ENCODE measurements at regions not wholly inside any gene's neighbourhood (a gene's known extent, or its start where the extent isn't known, plus 50 kb on each side); places are given as distances from the start of the nearest gene placed in this dataset.

DNA sequence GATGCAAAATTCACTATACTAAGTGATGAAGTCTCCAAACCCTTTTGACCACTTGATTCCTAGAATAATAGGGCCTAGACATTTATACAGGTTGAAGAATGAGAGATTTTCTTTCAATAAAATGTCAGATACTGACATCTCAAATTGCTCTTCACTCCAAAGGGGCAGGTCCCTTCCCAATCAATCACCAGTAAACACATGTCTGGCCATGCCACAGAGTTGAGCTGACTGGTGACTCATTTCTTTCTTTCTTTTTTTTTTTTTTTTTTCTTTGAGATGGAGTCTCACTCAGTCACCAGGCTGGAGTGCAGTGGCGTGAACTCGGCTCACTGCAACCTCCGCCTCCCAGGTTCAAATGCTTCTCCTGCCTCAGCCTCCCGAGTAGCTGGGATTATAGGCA lies 388.6 kb upstream of the BTBD3 start:
- Histone ChIP-seq H3K4me1 (ENCODE audit: control insufficient read depth in 2 of 2, insufficient read depth in 2 of 2, low read length in 2 of 2) (no peaks in the 10 kb centered on the region), H3K36me3 (ENCODE audit: control insufficient read depth in 2 of 2, insufficient read depth in 2 of 2, low read length in 1 of 2) (no peaks in the 10 kb centered on the region), H3K27me3 (ENCODE audit: control insufficient read depth in 2 of 2, insufficient read depth in 1 of 2, low read length in 1 of 2) (no peaks in the 10 kb centered on the region), H3K9me3 (ENCODE audit: control insufficient read depth in 2 of 2, insufficient read depth in 1 of 2, low read length in 1 of 2) (no peaks in the 10 kb centered on the region), H3K4me3 (ENCODE audit: low read length in 2 of 2) (no peak overlapping the region), H3K27ac (ENCODE audit: low read depth in 1 of 2, low read length in 1 of 2) (no peak overlapping the region)
- no peak for DNase-seq (ENCODE audit: low read depth in 6 of 9, low spot score in 9 of 9)
- WGBS: 82% methylated on average over 4 of the region's 4 CpGs

GRCh38 chr20:11537032-11537431 lies 380.7 kb upstream of the BTBD3 start:
- Histone ChIP-seq H3K27me3 (ENCODE audit: control insufficient read depth in 2 of 2, insufficient read depth in 1 of 2, low read length in 1 of 2) (no peaks in the 10 kb centered on the region), H3K4me1 (ENCODE audit: control insufficient read depth in 2 of 2, insufficient read depth in 2 of 2, low read length in 2 of 2) (no peaks in the 10 kb centered on the region), H3K9me3 (ENCODE audit: control insufficient read depth in 2 of 2, insufficient read depth in 1 of 2, low read length in 1 of 2) (peaks cover 1 to 2% of the 10 kb centered on the region in 2 donors), H3K27ac (ENCODE audit: low read depth in 1 of 2, low read length in 1 of 2) (no peak overlapping the region), H3K4me3 (ENCODE audit: low read length in 2 of 2) (no peak overlapping the region), H3K36me3 (ENCODE audit: control insufficient read depth in 2 of 2, insufficient read depth in 2 of 2, low read length in 1 of 2) (no peaks in the 10 kb centered on the region)
- no peak for DNase-seq (ENCODE audit: low read depth in 6 of 9, low spot score in 9 of 9)
- WGBS: 37% methylated on average over 2 of the region's 2 CpGs

DNA sequence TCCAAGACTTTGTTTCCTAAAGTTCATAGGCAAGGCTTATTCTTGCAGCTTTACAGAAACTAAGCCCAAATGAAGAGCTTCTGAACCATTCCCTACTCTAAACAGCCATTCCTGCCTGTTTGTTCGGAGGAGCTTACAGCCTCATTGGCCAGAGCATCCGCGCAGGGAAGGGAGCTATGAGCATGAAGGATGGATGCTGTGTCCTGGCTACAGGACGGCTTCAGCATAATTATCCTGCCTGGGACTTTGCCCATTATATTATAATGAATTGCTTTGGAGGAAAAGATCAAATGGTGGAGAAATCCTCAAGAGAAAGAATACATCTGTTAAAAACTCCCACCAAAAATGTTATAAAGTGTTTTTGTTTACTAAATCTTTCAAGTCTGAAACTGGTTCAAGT lies 378.2 kb upstream of the BTBD3 start:
- no peak for DNase-seq (ENCODE audit: low read depth in 6 of 9, low spot score in 9 of 9)
- Histone ChIP-seq H3K36me3 (ENCODE audit: control insufficient read depth in 2 of 2, insufficient read depth in 2 of 2, low read length in 1 of 2) (no peaks in the 10 kb centered on the region), H3K4me3 (ENCODE audit: low read length in 2 of 2) (no peak overlapping the region), H3K27me3 (ENCODE audit: control insufficient read depth in 2 of 2, insufficient read depth in 1 of 2, low read length in 1 of 2) (no peaks in the 10 kb centered on the region), H3K27ac (ENCODE audit: low read depth in 1 of 2, low read length in 1 of 2) (no peak overlapping the region), H3K9me3 (ENCODE audit: control insufficient read depth in 2 of 2, insufficient read depth in 1 of 2, low read length in 1 of 2) (peaks cover 1 to 2% of the 10 kb centered on the region in 2 donors), H3K4me1 (ENCODE audit: control insufficient read depth in 2 of 2, insufficient read depth in 2 of 2, low read length in 2 of 2) (no peaks in the 10 kb centered on the region)
- 96% methylated on average over 4 of the region's 4 CpGs for WGBS

DNA sequence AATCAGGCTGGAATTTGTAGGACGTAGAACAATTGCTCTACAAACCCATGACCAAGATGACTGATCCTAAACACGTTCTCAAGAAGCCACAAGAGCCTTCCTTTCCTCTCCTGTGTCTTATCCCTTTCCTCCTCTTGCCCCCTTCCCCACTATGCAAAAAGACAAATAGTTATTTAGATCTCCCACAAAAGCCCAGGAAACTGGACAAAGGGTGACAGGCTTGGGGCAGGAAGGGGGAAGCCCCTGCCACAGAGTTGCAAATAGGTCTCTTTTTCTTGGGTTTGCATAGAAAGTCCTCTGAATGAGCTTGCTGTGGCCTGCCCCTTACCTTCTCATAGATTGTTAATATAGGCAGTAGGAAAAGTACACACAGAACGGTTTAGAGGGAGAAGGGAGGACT lies 377.1 kb upstream of the BTBD3 start:
- H3K9me3 ChIP-seq (ENCODE audit: control insufficient read depth in 2 of 2, insufficient read depth in 1 of 2, low read length in 1 of 2): peaks cover 0 to 2% of the 10 kb centered on the region in 2 donors
- H3K27ac ChIP-seq (ENCODE audit: low read depth in 1 of 2, low read length in 1 of 2): no peak overlapping the region
- no peaks in the 10 kb centered on the region for H3K36me3 ChIP-seq (ENCODE audit: control insufficient read depth in 2 of 2, insufficient read depth in 2 of 2, low read length in 1 of 2)
- H3K4me3 ChIP-seq (ENCODE audit: low read length in 2 of 2): no peak overlapping the region
- WGBS: 90% methylated on average over 3 of the region's 3 CpGs
- H3K4me1 ChIP-seq (ENCODE audit: control insufficient read depth in 2 of 2, insufficient read depth in 2 of 2, low read length in 2 of 2): no peaks in the 10 kb centered on the region
- no peak for DNase-seq (ENCODE audit: low read depth in 6 of 9, low spot score in 9 of 9)
- H3K27me3 ChIP-seq (ENCODE audit: control insufficient read depth in 2 of 2, insufficient read depth in 1 of 2, low read length in 1 of 2): no peaks in the 10 kb centered on the region

DNA sequence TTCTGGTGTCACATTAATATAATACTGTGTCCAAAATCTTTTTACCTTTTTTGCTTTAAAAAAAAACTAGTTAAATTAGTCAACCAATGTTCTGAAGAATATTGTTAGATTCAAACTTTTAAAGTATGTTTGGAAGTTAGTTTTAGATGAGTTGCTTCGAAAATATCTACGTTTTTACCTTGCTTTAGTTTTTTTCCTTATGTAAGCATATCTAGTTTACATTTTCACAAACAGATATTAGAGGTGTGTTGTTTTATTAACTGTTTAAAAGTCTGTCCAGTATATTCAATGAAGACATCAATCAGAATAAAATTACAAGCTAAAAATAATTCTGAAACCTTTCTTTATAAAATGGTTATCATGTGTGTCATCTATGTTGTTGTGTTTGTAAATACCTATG lies 375.0 kb upstream of the BTBD3 start:
- no peaks in the 10 kb centered on the region for H3K27me3 ChIP-seq (ENCODE audit: control insufficient read depth in 2 of 2, insufficient read depth in 1 of 2, low read length in 1 of 2)
- H3K9me3 ChIP-seq (ENCODE audit: control insufficient read depth in 2 of 2, insufficient read depth in 1 of 2, low read length in 1 of 2): peaks cover 0 to 2% of the 10 kb centered on the region in 2 donors
- H3K4me1 ChIP-seq (ENCODE audit: control insufficient read depth in 2 of 2, insufficient read depth in 2 of 2, low read length in 2 of 2): no peaks in the 10 kb centered on the region
- no peaks in the 10 kb centered on the region for H3K36me3 ChIP-seq (ENCODE audit: control insufficient read depth in 2 of 2, insufficient read depth in 2 of 2, low read length in 1 of 2)
- 93% methylated on average over 2 of the region's 2 CpGs for WGBS
- DNase-seq (ENCODE audit: low read depth in 6 of 9, low spot score in 9 of 9): no peak
- H3K4me3 ChIP-seq (ENCODE audit: low read length in 2 of 2): no peak overlapping the region
- no peak overlapping the region for H3K27ac ChIP-seq (ENCODE audit: low read depth in 1 of 2, low read length in 1 of 2)

GRCh38 chr20:11544029-11544678 lies 373.5 kb upstream of the BTBD3 start:
- H3K27ac ChIP-seq (ENCODE audit: low read depth in 1 of 2, low read length in 1 of 2): no peak overlapping the region
- no peaks in the 10 kb centered on the region for H3K36me3 ChIP-seq (ENCODE audit: control insufficient read depth in 2 of 2, insufficient read depth in 2 of 2, low read length in 1 of 2)
- peaks cover 0 to 2% of the 10 kb centered on the region in 2 donors for H3K9me3 ChIP-seq (ENCODE audit: control insufficient read depth in 2 of 2, insufficient read depth in 1 of 2, low read length in 1 of 2)
- no peaks in the 10 kb centered on the region for H3K27me3 ChIP-seq (ENCODE audit: control insufficient read depth in 2 of 2, insufficient read depth in 1 of 2, low read length in 1 of 2)
- 17% methylated on average over 10 of the region's 10 CpGs for WGBS
- DNase-seq (ENCODE audit: low read depth in 6 of 9, low spot score in 9 of 9): peak; percentile 15 to 75 (median 47)
- no peak overlapping the region for H3K4me3 ChIP-seq (ENCODE audit: low read length in 2 of 2)
- no peaks in the 10 kb centered on the region for H3K4me1 ChIP-seq (ENCODE audit: control insufficient read depth in 2 of 2, insufficient read depth in 2 of 2, low read length in 2 of 2)

DNA sequence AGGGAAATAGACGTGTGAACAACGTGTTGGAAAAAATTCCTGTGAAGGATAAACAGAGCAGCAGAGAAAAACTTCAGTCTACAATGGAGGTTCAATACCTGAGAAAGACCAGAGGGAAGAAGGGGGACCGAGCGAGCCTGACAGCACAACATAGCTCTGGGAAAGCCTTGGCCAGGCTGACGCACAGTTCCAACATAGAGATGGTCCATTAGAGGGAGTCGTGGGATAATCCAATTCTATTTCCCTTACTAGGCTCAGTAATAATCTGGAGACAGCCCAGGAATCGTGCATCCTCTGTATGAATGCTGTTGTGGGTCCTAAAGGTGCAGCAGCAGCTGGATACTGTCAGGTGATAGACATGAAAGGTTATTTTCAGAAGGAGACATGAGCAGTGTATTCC lies 370.8 kb upstream of the BTBD3 start:
- 93% methylated on average over 7 of the region's 7 CpGs for WGBS
- Histone ChIP-seq H3K27ac (ENCODE audit: low read depth in 1 of 2, low read length in 1 of 2) (no peak overlapping the region), H3K4me3 (ENCODE audit: low read length in 2 of 2) (no peak overlapping the region), H3K27me3 (ENCODE audit: control insufficient read depth in 2 of 2, insufficient read depth in 1 of 2, low read length in 1 of 2) (no peaks in the 10 kb centered on the region), H3K4me1 (ENCODE audit: control insufficient read depth in 2 of 2, insufficient read depth in 2 of 2, low read length in 2 of 2) (no peaks in the 10 kb centered on the region), H3K36me3 (ENCODE audit: control insufficient read depth in 2 of 2, insufficient read depth in 2 of 2, low read length in 1 of 2) (no peaks in the 10 kb centered on the region), H3K9me3 (ENCODE audit: control insufficient read depth in 2 of 2, insufficient read depth in 1 of 2, low read length in 1 of 2) (no peaks in the 10 kb centered on the region)
- DNase-seq (ENCODE audit: low read depth in 6 of 9, low spot score in 9 of 9): no peak

DNA sequence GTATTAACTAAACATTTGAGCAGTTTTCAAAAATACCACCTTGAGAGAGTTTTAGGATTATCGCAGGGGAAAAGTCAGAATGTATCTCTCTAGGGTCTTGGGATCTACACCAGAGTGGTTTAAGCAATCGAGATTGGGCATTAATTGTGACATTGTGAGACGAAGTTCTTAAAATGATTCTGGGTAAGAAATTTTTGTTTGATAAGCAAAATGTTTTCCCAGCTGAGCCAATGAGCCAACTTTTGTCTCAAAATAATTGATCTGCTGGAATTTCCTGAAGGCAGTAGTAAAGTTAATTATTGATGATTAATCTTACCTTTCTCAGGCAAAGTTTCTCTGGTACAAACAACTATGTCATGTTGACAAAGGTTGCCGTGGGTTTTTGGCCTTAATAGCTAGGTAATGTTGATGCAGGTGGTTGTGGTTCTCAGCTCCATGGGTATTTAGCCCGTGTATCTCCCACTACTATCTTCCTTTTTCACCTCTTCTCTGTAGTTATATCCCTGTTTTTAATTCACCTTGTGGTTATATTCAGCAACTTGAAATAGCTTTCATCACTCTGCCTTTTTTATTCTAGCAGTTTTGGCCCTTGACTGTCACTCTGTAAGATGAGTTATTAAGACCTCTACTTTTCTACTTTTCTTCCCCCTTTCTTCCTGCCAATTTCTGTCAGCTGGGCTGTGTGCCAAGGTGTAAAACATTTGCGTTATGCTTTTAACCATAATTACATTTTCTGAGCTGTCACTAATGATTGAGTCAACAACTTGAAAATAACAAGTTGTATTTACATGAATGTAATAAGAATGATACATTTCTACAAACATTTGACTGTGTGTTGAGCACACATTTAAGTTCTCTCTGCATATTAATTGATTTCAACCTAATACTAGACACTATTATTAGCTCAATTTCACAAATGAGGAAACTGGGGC lies 368.3 kb upstream of the BTBD3 start:
- Histone ChIP-seq H3K4me1 (ENCODE audit: control insufficient read depth in 2 of 2, insufficient read depth in 2 of 2, low read length in 2 of 2) (no peaks in the 10 kb centered on the region), H3K9me3 (ENCODE audit: control insufficient read depth in 2 of 2, insufficient read depth in 1 of 2, low read length in 1 of 2) (no peaks in the 10 kb centered on the region), H3K4me3 (ENCODE audit: low read length in 2 of 2) (no peak overlapping the region), H3K36me3 (ENCODE audit: control insufficient read depth in 2 of 2, insufficient read depth in 2 of 2, low read length in 1 of 2) (no peaks in the 10 kb centered on the region), H3K27me3 (ENCODE audit: control insufficient read depth in 2 of 2, insufficient read depth in 1 of 2, low read length in 1 of 2) (no peaks in the 10 kb centered on the region), H3K27ac (ENCODE audit: low read depth in 1 of 2, low read length in 1 of 2) (no peak overlapping the region)
- WGBS: 66% methylated on average over 6 of the region's 6 CpGs
- no peak for DNase-seq (ENCODE audit: low read depth in 6 of 9, low spot score in 9 of 9)

GRCh38 chr20:11550657-11551338 lies 366.9 kb upstream of the BTBD3 start:
- H3K36me3 ChIP-seq (ENCODE audit: control insufficient read depth in 2 of 2, insufficient read depth in 2 of 2, low read length in 1 of 2): no peaks in the 10 kb centered on the region
- H3K27ac ChIP-seq (ENCODE audit: low read depth in 1 of 2, low read length in 1 of 2): no peak overlapping the region
- H3K27me3 ChIP-seq (ENCODE audit: control insufficient read depth in 2 of 2, insufficient read depth in 1 of 2, low read length in 1 of 2): no peaks in the 10 kb centered on the region
- H3K9me3 ChIP-seq (ENCODE audit: control insufficient read depth in 2 of 2, insufficient read depth in 1 of 2, low read length in 1 of 2): no peaks in the 10 kb centered on the region
- H3K4me3 ChIP-seq (ENCODE audit: low read length in 2 of 2): no peak overlapping the region
- WGBS: 86% methylated on average over 8 of the region's 8 CpGs
- DNase-seq (ENCODE audit: low read depth in 6 of 9, low spot score in 9 of 9): no peak
- no peaks in the 10 kb centered on the region for H3K4me1 ChIP-seq (ENCODE audit: control insufficient read depth in 2 of 2, insufficient read depth in 2 of 2, low read length in 2 of 2)
